SK-N-SH treated with all-trans-retinoic acid at 6 μM for 48 hours (cell line): ENCODE measurements at regions not wholly inside any gene's neighbourhood (a gene's known extent, or its start where the extent isn't known, plus 50 kb on each side); places are given as distances from the start of the nearest gene placed in this dataset.

ENCODE experiments used
- ATAC-seq: fragments of 200-7000 bp; cut with Tn5 transposase; 3 replicates; pipeline ENCODE4 v1.9.1; 2020; ENCODE audit warnings: mild to moderate bottlenecking, moderate library complexity
- ARNTL ChIP-seq: fragments of 450-650 bp; formaldehyde crosslinking; IDR thresholded peaks from 2 replicates; pipeline ENCODE4 v1.5.0; 2020; ENCODE audit warnings: low read depth, mild to moderate bottlenecking, moderate library complexity, borderline replicate concordance
- BACH2 ChIP-seq: fragments of 250-450 bp; sonication (Bioruptor Pico); IDR thresholded peaks from 2 replicates; pipeline ENCODE4 v1.9.0; 2021; ENCODE audit warnings: mild to moderate bottlenecking, borderline replicate concordance
- CREB5 ChIP-seq: fragments of 250-450 bp; sonication (Bioruptor Pico); IDR thresholded peaks from 2 replicates; pipeline ENCODE4 v1.5.1; 2020; ENCODE audit warnings: low read depth, mild to moderate bottlenecking, moderate library complexity
- CSDC2 ChIP-seq: fragments of 250-450 bp; sonication (Bioruptor Pico); IDR thresholded peaks from 2 replicates; pipeline ENCODE4 v1.5.0; 2020; ENCODE audit warnings: mild to moderate bottlenecking, moderate library complexity
- CSRNP3 ChIP-seq: fragments of 250-450 bp; sonication (Bioruptor Pico); IDR thresholded peaks from 2 replicates; pipeline ENCODE4 v1.5.1; 2021; ENCODE audit warnings: mild to moderate bottlenecking, moderate library complexity
- GLIS3 ChIP-seq: fragments of 250-450 bp; sonication (Bioruptor Pico); IDR thresholded peaks from 2 replicates; pipeline ENCODE4 v1.5.0; 2020; ENCODE audit warnings: mild to moderate bottlenecking, moderate library complexity
- ISL1 ChIP-seq: fragments of 250-450 bp; sonication (Bioruptor Pico); IDR thresholded peaks from 2 replicates; pipeline ENCODE4 v2.1.2; 2022; ENCODE audit warnings: mild to moderate bottlenecking, moderate library complexity
- OSR1 ChIP-seq: fragments of 250-450 bp; sonication (Bioruptor Pico); IDR thresholded peaks from 2 replicates; pipeline ENCODE4 v1.8.0; 2022; ENCODE audit warnings: moderate library complexity, mild to moderate bottlenecking, inconsistent platforms
- PATZ1 ChIP-seq: fragments of 250-450 bp; sonication (Bioruptor Pico); IDR thresholded peaks from 2 replicates; pipeline ENCODE4 v1.8.0; 2020; ENCODE audit warnings: mild to moderate bottlenecking, moderate library complexity, borderline replicate concordance
- RARB ChIP-seq: fragments of 250-450 bp; sonication (Bioruptor Pico); IDR thresholded peaks from 2 replicates; pipeline ENCODE4 v1.8.0; 2021; ENCODE audit warnings: mild to moderate bottlenecking, moderate library complexity
- SNAI2 ChIP-seq: fragments of 250-450 bp; sonication (Bioruptor Pico); IDR thresholded peaks from 2 replicates; pipeline ENCODE4 v1.5.0; 2020; ENCODE audit warnings: mild to moderate bottlenecking, moderate library complexity
- TCF4 ChIP-seq: fragments of 250-450 bp; sonication (Bioruptor Pico); IDR thresholded peaks from 2 replicates; pipeline ENCODE4 v1.8.0; 2021; ENCODE audit warnings: mild to moderate bottlenecking, moderate library complexity, borderline replicate concordance
- TOX ChIP-seq: fragments of 250-450 bp; sonication (Bioruptor Pico); IDR thresholded peaks from 2 replicates; pipeline ENCODE4 v1.8.0; 2021; ENCODE audit warnings: mild to moderate bottlenecking, moderate library complexity, borderline replicate concordance
- TSHZ2 ChIP-seq: fragments of 250-450 bp; sonication (Bioruptor Pico); IDR thresholded peaks from 2 replicates; pipeline ENCODE4 v1.5.0; 2020; ENCODE audit warnings: mild to moderate bottlenecking, moderate library complexity
- ZC3H10 ChIP-seq: fragments of 250-450 bp; sonication (Bioruptor Pico); IDR thresholded peaks from 2 replicates; pipeline ENCODE4 v1.5.1; 2021; ENCODE audit warnings: mild to moderate bottlenecking, moderate library complexity
- ZFP3 ChIP-seq: fragments of 250-450 bp; sonication (Bioruptor Pico); IDR thresholded peaks from 2 replicates; pipeline ENCODE4 v1.5.0; 2020; ENCODE audit warnings: mild to moderate bottlenecking, moderate library complexity
- ZFP30 ChIP-seq: fragments of 450-650 bp; formaldehyde crosslinking; IDR thresholded peaks from 2 replicates; pipeline ENCODE4 v1.5.0; 2022; ENCODE audit warnings: mild to moderate bottlenecking, moderate library complexity
- ZNF565 ChIP-seq: fragments of 450-650 bp; formaldehyde crosslinking; conservative IDR thresholded peaks from 2 replicates; pipeline ENCODE4 v1.5.0; 2020; ENCODE audit warnings: low read depth, mild to moderate bottlenecking, moderate library complexity
- ZNF70 ChIP-seq: fragments of 450-650 bp; formaldehyde crosslinking; IDR thresholded peaks from 2 replicates; pipeline ENCODE4 v1.5.0; 2020; ENCODE audit warnings: mild to moderate bottlenecking, moderate library complexity
- ZNF8 ChIP-seq: fragments of 450-650 bp; formaldehyde crosslinking; IDR thresholded peaks from 2 replicates; pipeline ENCODE4 v1.5.0; 2020; ENCODE audit warnings: mild to moderate bottlenecking, moderate library complexity

- ATAC-seq: no peak
- TF ChIP-seq BACH2 (CRISPR knock-in tag): no peak
These were observed 118.5 kb downstream of the DLL1 start for GRCh38 chr6:170172392-170172791.

- no peak for ATAC-seq
- TF ChIP-seq CREB5 (CRISPR knock-in tag): no peak
- no peak for TF ChIP-seq TCF4 (CRISPR knock-in tag)
- no peak for TF ChIP-seq TSHZ2
- TF ChIP-seq ARNTL (CRISPR knock-in tag): no peak
- TF ChIP-seq CSRNP3 (CRISPR knock-in tag): no peak
- no peak for TF ChIP-seq OSR1
- no peak for TF ChIP-seq GLIS3
- TF ChIP-seq SNAI2: no peak
- TF ChIP-seq ZFP3 (CRISPR knock-in tag): no peak
These were observed 123.2 kb downstream of the DLL1 start for GRCh38 chr6:170167657-170168159.

- TF ChIP-seq TSHZ2 (no peak), ZNF565 (CRISPR knock-in tag) (no peak), ARNTL (CRISPR knock-in tag) (no peak), ZNF8 (CRISPR knock-in tag) (no peak), TCF4 (CRISPR knock-in tag) (no peak), ZC3H10 (CRISPR knock-in tag) (no peak), PATZ1 (CRISPR knock-in tag) (no peak), ZNF70 (CRISPR knock-in tag) (no peak), GLIS3 (no peak), RARB (CRISPR knock-in tag) (no peak), BACH2 (CRISPR knock-in tag) (no peak), CSDC2 (CRISPR knock-in tag) (no peak), ZFP3 (CRISPR knock-in tag) (no peak), TOX (CRISPR knock-in tag) (no peak), ISL1 (CRISPR knock-in tag) (no peak), ZFP30 (CRISPR knock-in tag) (no peak), CREB5 (CRISPR knock-in tag) (no peak), CSRNP3 (CRISPR knock-in tag) (no peak), OSR1 (no peak)
- no peak for ATAC-seq
These were observed 124.3 kb downstream of the DLL1 start for GRCh38 chr6:170166511-170167122.
